Central memory CD4-positive, alpha-beta T cell (primary cell): ENCODE measurements at regions not wholly inside any gene's neighbourhood (a gene's known extent, or its start where the extent isn't known, plus 50 kb on each side); places are given as distances from the start of the nearest gene placed in this dataset.

Source experiments
- DNase-seq: peaks from one replicate; pipeline ENCODE4 v3.0.0; 2022

- no peak for DNase-seq
Observed at GRCh38 chr11:70001246-70001645, 76.9 kb upstream of the ANO1 start.

- DNase-seq: no peak
Observed at GRCh38 chr11:70002433-70002832, 75.7 kb upstream of the ANO1 start.

GRCh38 chr11:70005107-70005818 is 72.9 kb upstream of the ANO1 start:
- no peak for DNase-seq

- no peak for DNase-seq
Observed at GRCh38 chr11:70007796-70008195, 70.3 kb upstream of the ANO1 start.

GRCh38 chr11:70010774-70011173 is 67.3 kb upstream of the ANO1 start:
- no peak for DNase-seq

- no peak for DNase-seq
Observed at GRCh38 chr11:70012134-70012733, 65.9 kb upstream of the ANO1 start.

GRCh38 chr11:70014291-70014690 is 63.8 kb upstream of the ANO1 start:
- no peak for DNase-seq

GRCh38 chr11:70016666-70017367 is 61.3 kb upstream of the ANO1 start:
- DNase-seq: no peak

GRCh38 chr11:70018816-70019215 is 59.3 kb upstream of the ANO1 start:
- no peak for DNase-seq

GRCh38 chr11:70019576-70020011 is 58.5 kb upstream of the ANO1 start:
- no peak for DNase-seq

GRCh38 chr11:70020336-70021214 is 57.5 kb upstream of the ANO1 start:
- DNase-seq: no peak

GRCh38 chr11:70021586-70021985 is 56.5 kb upstream of the ANO1 start:
- no peak for DNase-seq

- DNase-seq: no peak
Observed at GRCh38 chr11:70024036-70024772, 53.9 kb upstream of the ANO1 start.

GRCh38 chr11:70024773-70025045 is 53.4 kb upstream of the ANO1 start:
- DNase-seq: no peak

- no peak for DNase-seq
Observed at GRCh38 chr11:70025308-70025707, 52.8 kb upstream of the ANO1 start.

GRCh38 chr11:70026012-70026411 is 52.1 kb upstream of the ANO1 start:
- DNase-seq: no peak

GRCh38 chr11:70026726-70027125 is 51.4 kb upstream of the ANO1 start:
- no peak for DNase-seq

GRCh38 chr11:70027451-70027850 is 50.7 kb upstream of the ANO1 start:
- no peak for DNase-seq

GRCh38 chr11:70028147-70028855 is 49.8 kb upstream of the ANO1 start:
- DNase-seq: no peak
